ENCODE measurements at regions not wholly inside any gene's neighbourhood (a gene's known extent, or its start where the extent isn't known, plus 50 kb on each side); places are given as distances from the start of the nearest gene placed in this dataset.
"Not testable (repeated sequence)": the region's sequence is repeated elsewhere in the genome, so short reads cannot be mapped to it uniquely, and the experiment has no call there.

DNA sequence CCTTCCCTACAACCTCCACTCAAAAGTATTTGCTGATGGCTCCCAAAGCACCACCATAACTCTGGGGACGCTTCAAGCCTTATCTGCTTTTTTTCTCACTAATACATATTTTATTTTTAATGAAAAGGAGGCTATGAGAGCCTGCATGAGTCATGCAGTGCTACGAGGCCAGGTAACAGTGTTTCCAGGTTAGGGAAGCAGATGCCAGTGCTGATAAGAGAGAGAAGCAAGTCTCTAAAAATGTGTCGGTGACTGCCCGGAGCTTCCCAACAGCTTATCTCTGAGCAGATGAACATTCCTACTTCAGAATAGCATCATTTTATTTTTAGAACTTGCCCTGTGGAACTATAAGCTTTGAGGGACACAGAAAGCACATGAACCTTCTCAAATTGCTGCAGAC lies 931.5 kb downstream of the CCSER2 start:
- DNase-seq, result no peak

DNA sequence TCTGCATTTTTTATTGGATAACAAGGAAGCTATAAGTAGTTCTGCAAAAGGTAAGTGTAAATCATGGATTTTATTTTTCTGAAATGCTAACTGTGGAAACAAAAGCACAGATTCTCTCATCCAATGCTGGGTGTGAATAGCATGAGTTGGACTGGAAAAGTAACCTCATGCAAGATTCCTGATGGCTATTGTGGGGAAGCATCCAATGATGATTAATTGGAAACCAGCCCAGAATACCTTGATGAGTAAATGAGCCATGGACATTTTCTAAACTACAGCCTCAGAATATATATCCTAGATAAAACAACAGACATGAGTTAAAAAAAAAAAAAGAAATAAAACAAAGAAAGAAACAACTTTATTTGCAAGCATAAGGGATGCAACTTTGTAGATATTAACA lies 934.6 kb downstream of the CCSER2 start:
- DNase-seq, result no peak

DNA sequence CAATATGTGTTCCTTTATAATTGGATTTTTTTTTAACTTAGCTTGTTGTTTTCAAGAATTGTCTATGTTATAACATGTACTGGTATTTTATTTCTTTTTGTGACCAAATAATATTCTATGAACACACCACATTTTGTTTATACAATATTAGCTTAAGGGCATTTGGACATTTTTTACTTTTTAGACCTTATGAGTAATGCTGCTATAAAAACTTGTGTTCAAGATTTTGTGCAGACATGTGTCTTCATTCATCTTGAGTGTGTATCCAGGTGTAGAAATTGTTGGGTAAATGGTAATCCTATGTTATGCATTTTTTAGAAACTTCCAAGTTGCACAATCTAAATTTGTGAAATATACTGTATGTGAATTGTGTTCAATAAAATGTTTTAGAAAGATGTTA lies 936.7 kb downstream of the CCSER2 start:
- no peak for DNase-seq

DNA sequence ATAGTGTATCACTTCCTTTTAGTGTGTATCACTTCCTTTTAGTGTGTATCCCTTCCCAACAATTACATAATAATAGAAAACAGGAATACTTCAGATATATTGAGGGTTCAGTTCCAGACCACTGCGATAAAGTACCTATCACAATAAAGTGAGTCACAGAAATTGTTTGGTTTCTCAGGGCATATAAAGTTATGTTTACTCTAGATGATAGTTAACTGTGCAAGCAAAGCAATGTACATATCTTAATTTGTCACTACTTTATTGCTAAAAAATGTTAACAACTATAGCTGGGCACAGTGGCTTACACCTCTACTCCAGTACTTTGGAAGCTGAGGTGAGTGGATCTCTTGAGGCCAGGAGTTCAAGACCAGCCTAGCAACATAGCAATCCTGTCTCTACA lies 938.4 kb downstream of the CCSER2 start:
- DNase-seq, result no peak

DNA sequence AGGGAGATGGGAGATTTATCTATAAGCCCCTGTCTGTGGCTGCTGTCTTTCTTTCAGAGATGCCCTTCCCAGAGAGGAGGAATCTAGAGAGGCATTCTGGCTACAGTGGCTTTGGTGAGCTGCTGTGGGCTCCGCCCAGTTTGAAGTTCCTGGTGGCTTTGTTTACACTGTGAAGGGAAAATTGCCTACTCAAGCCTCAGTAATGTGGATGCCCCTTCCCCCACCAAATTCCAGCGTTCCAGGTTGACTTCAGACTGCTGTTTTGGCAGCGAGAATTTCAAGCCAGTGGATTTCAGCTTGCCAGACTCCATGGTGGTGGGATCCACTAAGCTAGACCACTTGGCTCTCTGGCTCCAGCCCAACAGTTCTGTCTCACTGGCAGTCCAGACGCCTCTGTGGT lies 951.6 kb downstream of the CCSER2 start:
- DNase-seq, result peak; percentile 1

DNA sequence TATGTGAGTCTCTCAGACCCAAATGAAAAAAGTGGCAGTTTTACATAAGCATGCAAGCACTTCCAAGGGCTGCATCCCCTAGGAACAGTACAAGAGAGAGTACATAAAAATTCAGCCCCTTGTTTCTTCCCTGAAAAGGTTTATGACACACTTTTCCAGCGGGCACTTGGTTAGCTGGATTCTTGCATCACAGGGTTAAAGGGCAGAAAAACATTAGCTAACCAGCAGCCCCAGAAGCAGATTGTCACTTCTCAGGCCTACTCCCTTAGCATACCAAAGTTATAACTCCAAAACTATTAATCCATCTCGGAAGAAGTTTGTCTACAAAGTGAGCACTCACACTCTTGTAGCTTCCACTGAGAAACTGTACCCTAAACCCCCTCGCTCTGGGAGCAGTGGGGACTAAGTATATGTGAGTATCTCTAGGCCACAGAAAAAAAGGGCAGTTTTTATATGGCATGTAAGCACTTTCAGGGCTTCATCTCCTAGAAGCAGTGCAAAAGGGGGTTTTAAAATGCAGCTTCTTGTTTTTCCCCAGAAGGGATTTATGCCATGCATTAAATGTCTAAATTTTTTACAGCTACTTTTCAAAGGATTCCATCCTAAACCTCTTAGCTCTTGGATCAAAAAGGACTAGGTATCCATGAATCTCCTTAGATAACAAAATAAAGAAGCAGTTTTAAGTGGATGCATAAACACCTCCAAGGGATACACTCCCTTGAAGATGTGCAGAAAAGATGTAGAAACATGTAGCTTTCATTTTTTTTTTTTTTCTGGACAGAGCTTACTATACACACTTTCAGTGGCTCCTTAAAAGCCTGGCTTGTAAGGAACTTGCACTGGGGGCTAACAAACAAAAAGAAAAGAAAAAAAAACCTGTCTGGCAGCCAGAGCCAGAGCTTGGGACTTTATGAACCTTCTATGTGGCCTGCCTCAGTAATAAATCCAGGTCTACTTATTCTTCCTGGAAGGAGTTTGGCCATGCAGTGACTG lies 956.7 kb downstream of the CCSER2 start:
- no peak for DNase-seq

DNA sequence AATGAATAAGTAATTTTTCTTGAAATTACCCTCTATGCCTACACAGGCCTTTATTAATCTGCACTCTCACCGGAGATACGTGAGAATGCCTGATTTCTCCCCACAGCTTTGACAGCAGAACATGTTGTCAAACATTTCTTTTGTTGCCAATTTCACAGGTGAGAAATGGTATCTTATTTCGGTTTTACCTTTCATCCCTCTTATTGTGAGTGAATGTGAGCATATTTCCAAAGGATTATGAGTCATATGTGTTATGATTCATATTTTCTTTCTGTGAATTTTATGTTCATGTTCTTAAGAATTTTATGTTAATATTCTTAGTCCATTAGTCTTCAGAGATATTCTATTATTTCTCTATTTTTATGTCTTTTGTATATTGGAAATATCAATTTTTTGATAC lies 965.1 kb downstream of the CCSER2 start:
- no peak for DNase-seq

DNA sequence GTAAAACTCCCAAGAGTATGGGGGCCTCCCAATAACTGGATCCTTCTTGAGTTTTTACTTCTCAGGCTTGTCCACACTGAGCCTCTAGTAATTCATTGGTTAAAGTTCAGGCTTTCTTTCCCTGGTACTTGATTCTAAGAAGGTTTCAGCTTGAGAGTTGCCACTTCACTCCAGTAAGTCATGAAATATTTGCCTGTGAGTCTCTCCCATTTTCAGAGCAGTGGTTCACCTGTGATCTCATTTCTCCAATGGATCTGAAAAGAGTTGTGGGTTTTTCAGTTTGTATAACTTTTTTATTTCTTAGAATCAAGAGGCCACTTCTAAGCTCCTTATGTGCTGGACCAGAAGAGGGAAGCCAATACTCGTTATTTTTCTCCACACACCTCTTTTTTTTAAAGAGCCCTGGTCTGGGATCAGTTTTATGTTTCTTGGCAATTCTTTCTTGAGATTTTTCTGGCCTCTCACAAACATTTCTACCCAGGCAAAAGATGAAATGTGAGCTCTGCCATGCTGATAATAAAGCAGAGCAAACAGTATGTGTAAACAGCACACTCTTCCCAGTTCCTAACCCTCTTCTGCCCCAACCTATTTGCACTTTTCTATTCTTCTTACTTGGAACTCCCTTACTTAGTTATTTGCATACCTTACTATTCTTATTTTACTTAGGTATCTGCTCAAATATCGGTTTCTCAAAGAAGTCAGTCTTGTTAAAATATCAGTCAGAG lies 983.4 kb downstream of the CCSER2 start:
- no peak for DNase-seq

DNA sequence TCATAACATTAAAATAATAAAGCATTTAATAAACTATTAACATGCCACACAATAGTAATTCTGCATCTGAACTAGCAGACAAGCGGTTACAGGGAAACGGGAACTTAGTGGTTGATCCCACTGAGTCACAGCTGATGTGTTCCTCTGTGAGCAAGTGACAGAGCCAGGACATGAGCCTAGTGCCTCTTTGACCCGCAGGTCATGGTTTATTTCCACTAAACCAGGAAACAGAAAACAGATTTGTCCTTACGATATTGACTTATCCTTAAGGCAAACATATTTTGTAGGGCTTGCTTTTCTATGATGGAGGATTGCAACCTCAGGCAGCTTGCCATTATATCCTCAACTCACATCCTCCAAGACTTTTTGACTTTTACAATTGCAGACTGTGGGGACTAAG lies 987.3 kb downstream of the CCSER2 start:
- no peak for DNase-seq

DNA sequence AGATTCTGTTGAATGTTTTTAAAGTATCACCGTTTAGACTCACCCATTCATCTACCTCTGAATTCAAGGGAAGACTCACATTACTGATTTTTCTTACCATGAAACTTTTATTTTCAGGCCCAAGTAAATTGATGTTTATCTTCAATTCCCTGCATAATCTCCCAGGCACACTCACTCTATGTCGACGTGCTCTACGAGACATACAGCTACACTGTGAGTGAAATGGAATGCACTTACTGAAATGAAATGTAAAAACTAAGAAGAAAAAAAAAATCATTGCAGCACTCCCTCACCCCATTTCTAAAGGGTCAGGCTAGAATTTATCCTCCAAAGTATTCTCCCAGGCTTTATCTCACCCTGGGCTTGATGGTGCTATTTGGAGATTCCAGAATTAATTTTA lies 987.9 kb downstream of the CCSER2 start:
- DNase-seq, result no peak

DNA sequence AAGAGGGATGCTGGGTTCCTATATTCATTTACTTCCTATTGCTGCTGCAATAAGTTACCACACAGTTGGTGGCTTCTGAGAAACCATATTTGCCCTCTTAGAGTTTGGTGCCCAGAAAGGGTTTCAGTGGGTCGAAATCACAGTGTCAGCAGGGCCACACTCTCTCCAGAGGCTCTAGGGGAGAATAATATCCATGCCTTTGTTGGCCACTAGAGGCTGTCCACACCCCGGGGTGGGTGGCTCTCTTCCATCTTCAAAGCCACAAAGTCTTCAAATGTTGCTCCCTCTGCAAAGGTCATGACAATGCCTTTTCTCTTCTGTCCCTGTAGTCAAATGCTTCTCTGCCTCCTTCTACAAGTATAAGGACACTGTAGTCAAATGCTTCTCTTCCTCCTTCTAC lies 989.4 kb downstream of the CCSER2 start:
- no peak for DNase-seq

DNA sequence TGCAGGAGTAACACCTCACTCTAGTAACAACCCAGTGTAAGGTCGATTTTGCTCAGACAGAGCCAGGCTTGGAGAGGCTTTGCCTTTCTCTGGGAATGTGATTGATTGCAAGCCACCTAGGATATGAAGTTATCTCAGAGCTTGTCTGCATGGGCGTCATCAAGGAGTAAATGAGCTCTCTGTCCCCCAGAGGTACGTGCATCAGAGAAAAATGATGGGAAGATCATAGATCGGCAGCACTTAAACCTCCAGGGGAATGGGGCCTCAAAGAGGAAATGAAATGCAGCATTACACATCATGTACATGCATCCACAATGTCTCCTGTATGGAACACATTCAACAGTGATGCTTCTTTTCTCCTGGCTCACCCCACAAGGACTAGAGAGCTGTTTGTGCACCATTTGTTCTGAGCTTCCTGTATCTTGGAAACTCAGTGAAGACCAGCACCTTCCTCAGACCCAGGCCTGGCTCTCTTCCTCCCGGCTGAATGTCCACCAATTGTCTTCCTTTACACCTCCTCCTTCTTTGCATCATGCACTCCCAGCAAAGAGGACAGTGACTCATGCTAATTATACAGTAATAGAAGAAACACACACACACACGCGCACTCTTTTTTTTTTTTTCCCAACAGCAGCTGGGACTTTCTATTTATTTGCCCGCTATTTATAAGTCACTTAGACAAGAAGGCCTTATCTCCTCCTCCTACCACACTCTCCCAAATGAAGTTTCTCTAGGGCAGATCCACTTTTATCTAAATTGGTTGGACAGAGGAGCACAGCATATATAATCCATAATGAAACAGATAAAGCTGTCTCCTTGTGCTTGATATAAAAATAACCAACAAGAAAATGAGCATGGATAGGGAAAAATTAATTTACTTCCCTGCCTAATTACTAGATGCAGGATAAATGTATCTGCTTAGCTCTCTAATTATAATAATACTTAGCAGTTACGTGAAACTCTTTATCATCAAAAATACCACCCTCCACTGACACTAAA lies 990.7 kb downstream of the CCSER2 start:
- DNase-seq, result peak; percentile 17

DNA sequence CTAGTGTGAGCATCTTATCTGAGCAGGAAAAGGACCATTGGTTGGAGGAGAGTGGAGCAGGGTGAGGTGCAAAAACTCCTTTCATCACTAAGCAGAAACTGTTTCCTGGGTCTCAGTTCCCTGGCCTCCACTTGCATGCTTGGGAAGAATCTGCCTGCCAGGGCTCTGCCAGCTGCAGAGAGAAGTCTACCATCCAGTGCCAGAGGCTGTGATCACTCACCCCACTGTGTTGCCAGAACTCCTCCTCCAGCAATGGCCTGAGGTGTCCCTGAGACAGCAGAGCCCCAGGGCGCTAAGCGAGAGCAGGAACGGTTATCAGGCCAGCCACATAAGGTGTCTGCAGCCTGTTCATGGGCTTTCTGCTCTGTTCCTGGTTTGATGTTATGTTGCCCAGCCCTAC lies 991.4 kb downstream of the CCSER2 start:
- no peak for DNase-seq

DNA sequence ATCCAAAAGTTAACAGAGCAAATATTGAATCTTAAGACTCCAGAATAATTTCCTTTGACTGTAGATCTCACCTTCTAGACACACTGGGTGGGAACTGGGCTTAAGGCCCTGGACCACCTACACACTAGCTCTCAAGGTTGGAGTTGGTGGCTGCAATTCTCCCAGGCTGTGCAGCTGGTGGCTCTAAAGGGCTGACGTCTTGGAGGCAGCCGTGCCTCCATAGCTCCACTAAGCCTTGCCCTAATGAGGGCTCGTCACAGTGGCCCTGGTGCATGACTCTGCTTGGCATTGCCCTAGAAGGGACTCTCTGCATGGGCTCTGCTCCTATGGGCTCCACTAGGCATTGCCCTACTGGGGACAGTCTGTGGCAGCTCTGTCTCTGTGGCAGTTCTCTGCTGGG lies 1005.2 kb downstream of the CCSER2 start:
- DNase-seq, result no peak

DNA sequence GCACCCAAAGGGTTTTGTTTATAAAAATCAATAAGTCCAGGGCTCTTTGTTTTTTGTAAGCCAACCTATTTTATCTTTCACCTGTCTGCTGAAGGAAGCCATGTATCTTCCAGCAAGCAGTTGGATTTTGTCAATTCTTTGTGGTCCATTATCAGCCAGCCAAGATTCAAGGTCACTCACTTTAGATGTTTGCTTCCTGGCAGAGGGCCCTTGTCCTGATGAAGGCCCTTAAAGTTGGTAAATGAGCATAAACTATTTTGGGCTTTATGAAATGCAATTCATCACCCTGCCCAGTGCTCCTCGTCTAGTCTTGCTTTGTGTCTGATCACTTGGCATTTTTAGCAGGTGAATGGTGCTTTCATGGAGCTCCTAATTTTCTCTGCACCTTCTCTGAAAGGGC lies 1004.2 kb downstream of the GRID1 start:
- DNase-seq, result no peak

DNA sequence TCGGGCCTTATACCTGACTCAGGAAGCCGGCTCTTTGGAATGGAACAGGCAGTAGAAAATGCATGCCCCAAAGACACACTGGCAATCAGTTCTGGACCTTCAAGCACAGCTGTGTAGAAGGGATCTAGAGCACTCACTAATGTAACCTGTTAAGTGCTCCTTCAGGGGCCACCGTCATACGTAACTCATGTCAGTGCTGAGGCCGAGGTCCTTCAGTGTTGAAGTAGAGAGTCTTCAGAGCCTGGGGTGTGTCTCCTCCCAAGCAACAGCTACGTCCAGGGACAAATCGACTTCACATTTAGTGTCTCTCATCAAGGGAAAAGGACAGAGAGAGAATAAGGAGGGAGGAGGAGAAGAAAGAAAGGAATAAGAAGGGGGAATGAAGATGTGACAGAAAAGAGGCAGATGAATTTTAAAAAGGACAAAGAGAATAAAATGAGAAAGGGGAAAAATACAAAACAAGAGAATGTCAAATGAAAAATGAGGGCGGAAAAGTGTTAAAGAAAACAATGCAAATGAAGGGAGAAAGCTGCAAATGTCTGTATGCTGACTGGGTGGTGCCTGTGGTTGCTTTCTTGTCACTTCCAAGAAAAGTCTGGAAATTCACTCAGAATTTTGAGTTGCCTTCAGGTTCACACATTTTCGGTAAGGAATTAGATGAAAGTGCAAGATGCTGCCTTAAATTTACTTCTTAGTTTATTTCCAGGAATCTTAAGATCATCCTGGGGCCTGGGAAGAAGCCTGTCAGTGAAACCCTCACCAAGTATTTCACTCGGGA lies 989.4 kb downstream of the GRID1 start:
- DNase-seq, result no peak

DNA sequence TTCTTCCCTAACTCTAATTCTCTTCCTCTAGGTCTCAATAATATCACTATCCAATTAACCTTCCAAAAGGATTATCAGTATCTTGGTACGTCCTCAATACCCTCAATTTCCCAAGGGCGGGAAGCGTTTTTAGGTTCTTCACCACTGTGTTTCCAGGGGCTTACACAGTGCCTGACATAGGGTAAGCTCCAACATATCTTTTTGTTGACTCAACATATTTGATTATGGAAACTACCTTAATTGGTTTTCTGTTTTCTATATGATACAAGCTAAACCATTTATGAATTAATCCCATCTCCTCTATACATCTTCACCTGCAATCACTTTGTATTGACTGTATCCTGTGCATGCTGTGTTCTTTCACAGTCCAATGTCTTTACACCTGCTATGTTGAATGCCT lies 987.3 kb downstream of the GRID1 start:
- DNase-seq, result no peak

DNA sequence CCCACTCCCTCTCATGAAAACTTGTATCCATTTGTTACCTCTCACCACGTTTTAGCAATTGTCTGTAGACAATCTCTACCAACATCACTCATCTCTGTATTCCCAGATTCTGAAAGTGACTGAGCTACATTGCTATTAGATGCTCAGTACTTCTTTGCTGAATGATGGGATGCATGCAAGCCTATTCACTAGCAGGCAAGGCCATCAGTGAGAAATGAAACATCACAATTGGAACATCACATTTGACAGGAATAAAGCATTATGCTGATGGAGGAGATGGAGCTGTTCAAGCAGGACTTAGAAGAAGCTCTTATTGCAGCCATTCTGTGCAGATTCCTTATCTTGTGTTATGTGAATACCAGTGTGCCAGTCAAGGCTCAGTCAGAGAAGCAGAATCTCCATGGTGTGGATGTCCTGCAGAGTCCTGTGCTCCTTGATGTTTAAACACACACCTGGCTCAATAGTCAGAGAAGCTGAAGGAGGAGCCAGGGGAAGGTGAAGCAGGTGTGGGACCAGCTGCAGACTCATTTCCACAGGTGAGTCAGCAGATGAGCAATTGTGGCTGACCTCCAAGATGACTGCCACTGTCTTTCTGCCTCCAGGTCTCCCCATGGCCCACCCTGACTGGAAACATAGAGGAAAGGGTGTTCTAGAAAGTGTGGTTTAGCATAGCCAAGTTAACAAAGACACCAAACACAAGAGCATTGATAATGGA lies 965.5 kb downstream of the GRID1 start:
- no peak for DNase-seq

DNA sequence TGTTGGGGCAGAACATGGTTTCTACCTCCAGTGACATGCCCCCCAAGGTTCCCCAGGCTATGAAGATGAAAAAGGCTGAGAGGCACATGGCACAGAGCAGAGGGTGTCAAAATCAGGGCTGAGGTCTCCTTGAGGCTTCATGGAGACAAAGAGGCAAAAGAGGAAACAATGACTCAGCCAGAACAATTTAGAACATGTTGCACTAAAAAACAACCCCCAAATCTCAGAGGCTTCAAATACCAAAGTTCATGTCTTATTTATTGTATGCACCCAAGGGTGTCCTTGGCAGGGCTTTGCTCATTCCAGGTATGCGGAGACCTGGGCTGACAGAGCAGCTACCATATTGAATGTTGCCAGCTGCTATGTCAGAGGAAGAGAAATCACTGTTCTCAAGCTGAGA lies 964.1 kb downstream of the GRID1 start:
- no peak for DNase-seq

DNA sequence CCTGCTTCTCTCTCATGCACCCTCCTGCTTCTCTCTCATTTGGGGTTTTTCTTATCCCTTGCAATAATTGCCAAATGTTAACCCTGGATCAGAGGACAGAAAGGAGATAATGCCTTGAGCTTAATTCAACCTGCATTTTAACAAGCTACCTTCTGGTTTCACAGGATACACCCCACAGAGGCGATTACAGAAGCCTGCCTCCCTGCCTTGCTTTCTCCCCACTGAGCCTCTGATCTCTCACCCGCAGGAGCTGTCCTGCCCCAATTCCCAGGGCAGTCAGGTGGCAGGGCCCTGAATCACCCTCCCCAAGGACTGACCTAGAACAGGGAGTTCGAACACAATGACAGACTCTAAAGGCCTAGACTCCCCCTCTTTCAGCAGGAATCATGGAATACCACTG lies 959.5 kb downstream of the GRID1 start:
- no peak for DNase-seq

DNA sequence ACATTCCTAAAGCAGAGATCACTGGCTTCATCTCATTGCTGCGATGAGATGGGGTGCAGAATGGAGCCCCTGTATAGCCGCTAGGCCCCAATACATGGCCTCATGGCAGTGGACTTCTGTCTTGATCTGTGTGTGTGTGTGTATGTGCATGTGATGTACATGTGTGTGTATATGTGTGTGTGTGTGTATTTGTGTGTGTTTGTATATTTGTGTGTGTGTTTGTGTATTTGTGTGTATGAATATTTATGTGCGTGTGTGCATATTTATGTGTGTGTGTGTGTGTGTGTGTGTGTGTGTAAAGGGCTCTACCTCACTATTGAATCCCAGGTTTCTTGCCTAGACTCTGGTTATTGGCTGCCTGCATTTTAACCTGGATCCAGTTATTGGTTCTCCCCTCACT lies 958.2 kb downstream of the GRID1 start:
- no peak for DNase-seq

DNA sequence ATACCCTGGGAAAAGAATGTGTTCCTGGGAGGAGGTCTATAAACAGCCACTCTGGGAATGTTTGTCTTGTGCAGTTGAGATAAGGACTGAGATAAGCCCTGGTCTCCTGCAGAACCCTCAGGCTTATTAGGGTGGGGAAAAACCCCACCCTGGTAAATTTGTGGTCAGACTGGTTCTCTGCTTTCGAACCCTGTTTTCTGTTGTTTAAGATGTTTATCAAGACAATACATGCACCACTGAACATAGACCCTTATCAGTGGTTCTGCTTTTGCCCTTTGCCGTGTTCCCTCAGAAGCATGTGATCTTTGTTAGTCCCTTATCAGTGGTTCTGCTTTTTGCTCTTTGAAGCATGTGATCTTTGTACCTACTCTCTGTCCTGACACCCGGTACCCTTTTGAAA lies 956.0 kb downstream of the GRID1 start:
- not testable (repeated sequence) for DNase-seq

Measured in NCI-H748 treated with DMSO at 0.1 percent for 48 hours (cell line).